GM23338 (cell line): ENCODE measurements at regions not wholly inside any gene's neighbourhood (a gene's known extent, or its start where the extent isn't known, plus 50 kb on each side); places are given as distances from the start of the nearest gene placed in this dataset.

ENCODE experiments used
- ATAC-seq: fragments of 200-7000 bp; cut with Tn5 transposase; 3 replicates; pipeline ENCODE4 v1.9.1; 2020
- DNase-seq: peaks from one replicate; pipeline ENCODE4 v3.0.0-alpha.2; 2015; ENCODE audit warnings: low spot score
- H2AFZ ChIP-seq: fragments of 200-600 bp; sonication (generic); 2 replicates; pipeline ENCODE4 v1.8.0; 2016; ENCODE audit warnings: antibody characterized with exemption, mild to moderate bottlenecking, moderate library complexity
- H3F3A ChIP-seq: fragments of 200-600 bp; sonication (generic); replicated peaks from 2 replicates; pipeline ENCODE4 v1.8.0; 2017; ENCODE audit warnings: antibody characterized with exemption, mixed run types, low read depth
- H3K27ac ChIP-seq: fragments of 200-600 bp; sonication (generic); 2 replicates; pipeline ENCODE4 v1.6.1; 2016; ENCODE audit warnings: low read depth
- H3K27me3 ChIP-seq: fragments of 200-600 bp; sonication (generic); 2 replicates; pipeline ENCODE4 v1.8.0; 2016; ENCODE audit warnings: mild to moderate bottlenecking, mixed run types, moderate library complexity; ENCODE audit not compliant: insufficient read depth
- H3K36me3 ChIP-seq: fragments of 200-600 bp; sonication (generic); 2 replicates; pipeline ENCODE4 v1.8.0; 2016; ENCODE audit warnings: mild to moderate bottlenecking; ENCODE audit not compliant: insufficient read depth
- H3K4me1 ChIP-seq: fragments of 200-600 bp; sonication (generic); 2 replicates; pipeline ENCODE4 v1.8.0; 2016; ENCODE audit warnings: mild to moderate bottlenecking, moderate library complexity; ENCODE audit not compliant: insufficient read depth
- H3K4me2 ChIP-seq: fragments of 200-600 bp; sonication (generic); 2 replicates; pipeline ENCODE4 v1.7.1; 2017; ENCODE audit warnings: mixed run types
- H3K4me3 ChIP-seq: fragments of 200-600 bp; sonication (generic); 2 replicates; pipeline ENCODE4 v1.6.1; 2016; ENCODE audit warnings: mixed run types
- H3K79me2 ChIP-seq: fragments of 200-600 bp; sonication (generic); replicated peaks from 2 replicates; pipeline ENCODE4 v1.8.0; 2017; ENCODE audit warnings: mild to moderate bottlenecking; ENCODE audit not compliant: insufficient read depth
- H3K9me2 ChIP-seq: fragments of 200-600 bp; sonication (generic); 2 replicates; pipeline ENCODE4 v1.8.0; 2017; ENCODE audit not compliant: insufficient read depth
- H4K20me1 ChIP-seq: fragments of 200-600 bp; sonication (generic); replicated peaks from 2 replicates; pipeline ENCODE4 v1.8.0; 2017; ENCODE audit warnings: mild to moderate bottlenecking; ENCODE audit not compliant: insufficient read depth
- H3K27ac Mint-ChIP-seq: 2 replicates; pipeline ENCODE4 v1.8.0; 2020; ENCODE audit warnings: inconsistent platforms, mild to moderate bottlenecking, moderate library complexity, mixed read lengths
- H3K27me3 Mint-ChIP-seq: 3 replicates; pipeline ENCODE4 v1.8.0; 2022; ENCODE audit warnings: low read depth, mild to moderate bottlenecking, moderate library complexity, mixed read lengths, inconsistent platforms; ENCODE audit not compliant: insufficient read depth, poor library complexity
- H3K36me3 Mint-ChIP-seq: 3 replicates; pipeline ENCODE4 v1.8.0; 2021; ENCODE audit warnings: low read depth, mild to moderate bottlenecking, inconsistent platforms, moderate library complexity, mixed read lengths
- H3K4me1 Mint-ChIP-seq: 3 replicates; pipeline ENCODE4 v1.8.0; 2020; ENCODE audit warnings: mild to moderate bottlenecking, inconsistent platforms, mixed read lengths
- H3K4me3 Mint-ChIP-seq: 3 replicates; pipeline ENCODE4 v1.8.0; 2021; ENCODE audit warnings: moderate library complexity, mild to moderate bottlenecking, inconsistent platforms, mixed read lengths
- H3K9me3 Mint-ChIP-seq: 3 replicates; pipeline ENCODE4 v1.8.0; 2020; ENCODE audit warnings: moderate library complexity, mild to moderate bottlenecking, inconsistent platforms, mixed read lengths
- CREB1 ChIP-seq: fragments of 250-450 bp; sonication (Bioruptor Pico); IDR thresholded peaks from 2 replicates; pipeline ENCODE4 v1.5.0; 2020; ENCODE audit warnings: low read depth, mild to moderate bottlenecking, moderate library complexity
- CTCF ChIP-seq, 2 experiments: fragments of 200-600 bp in 1 of 2; sonication (generic) in 1 of 2; conservative IDR thresholded peaks; 2 replicates each; pipeline versions ENCODE4 v1.5.1 to v1.6.1; 2016 to 2017; ENCODE audit warnings: antibody characterized with exemption in 2 of 2, low read depth in 2 of 2, mild to moderate bottlenecking in 2 of 2, moderate library complexity in 1 of 2
- ETS1 ChIP-seq: IDR thresholded peaks from 2 replicates; pipeline ENCODE4 v1.6.1; 2016; ENCODE audit warnings: antibody characterized with exemption
- EZH2 ChIP-seq: fragments of 200-600 bp; sonication (generic); IDR thresholded peaks from one replicate; pipeline ENCODE4 v1.8.0; 2017; ENCODE audit warnings: antibody characterized with exemption, mild to moderate bottlenecking, low read depth; ENCODE audit not compliant: unreplicated experiment
- EZH2phosphoT487 ChIP-seq: fragments of 200-600 bp; sonication (generic); IDR thresholded peaks from one replicate; pipeline ENCODE4 v1.8.1; 2018; ENCODE audit warnings: antibody characterized with exemption; ENCODE audit not compliant: unreplicated experiment
- JUNB ChIP-seq: IDR thresholded peaks from one replicate; pipeline ENCODE4 v1.6.1; 2016; ENCODE audit warnings: antibody characterized with exemption; ENCODE audit not compliant: unreplicated experiment
- NANOG ChIP-seq: IDR thresholded peaks from 2 replicates; pipeline ENCODE4 v1.6.1; 2016; ENCODE audit warnings: antibody characterized with exemption, borderline replicate concordance
- POLR2AphosphoS5 ChIP-seq: IDR thresholded peaks from 2 replicates; pipeline ENCODE4 v1.6.1; 2016; ENCODE audit warnings: antibody characterized with exemption, low read depth
- REST ChIP-seq: IDR thresholded peaks from one replicate; pipeline ENCODE4 v1.6.1; 2018; ENCODE audit warnings: antibody characterized with exemption; ENCODE audit not compliant: unreplicated experiment
- STAT1 ChIP-seq: IDR thresholded peaks from one replicate; pipeline ENCODE4 v1.6.1; 2016; ENCODE audit warnings: antibody characterized with exemption; ENCODE audit not compliant: unreplicated experiment
- ZNF114 ChIP-seq: fragments of 250-450 bp; sonication (Bioruptor Pico); IDR thresholded peaks from 2 replicates; pipeline ENCODE4 v1.5.0; 2020; ENCODE audit warnings: mild to moderate bottlenecking, moderate library complexity
- ZNF331 ChIP-seq: fragments of 250-450 bp; sonication (Bioruptor Pico); IDR thresholded peaks from 2 replicates; pipeline ENCODE4 v1.5.0; 2020; ENCODE audit warnings: low read depth, mild to moderate bottlenecking, moderate library complexity
- TF ChIP-seq, protein P1 (sequence below): fragments of 250-450 bp; sonication (Bioruptor Pico); IDR thresholded peaks from 2 replicates; pipeline ENCODE4 v1.5.0; 2020; ENCODE audit warnings: mild to moderate bottlenecking, moderate library complexity

DNA sequence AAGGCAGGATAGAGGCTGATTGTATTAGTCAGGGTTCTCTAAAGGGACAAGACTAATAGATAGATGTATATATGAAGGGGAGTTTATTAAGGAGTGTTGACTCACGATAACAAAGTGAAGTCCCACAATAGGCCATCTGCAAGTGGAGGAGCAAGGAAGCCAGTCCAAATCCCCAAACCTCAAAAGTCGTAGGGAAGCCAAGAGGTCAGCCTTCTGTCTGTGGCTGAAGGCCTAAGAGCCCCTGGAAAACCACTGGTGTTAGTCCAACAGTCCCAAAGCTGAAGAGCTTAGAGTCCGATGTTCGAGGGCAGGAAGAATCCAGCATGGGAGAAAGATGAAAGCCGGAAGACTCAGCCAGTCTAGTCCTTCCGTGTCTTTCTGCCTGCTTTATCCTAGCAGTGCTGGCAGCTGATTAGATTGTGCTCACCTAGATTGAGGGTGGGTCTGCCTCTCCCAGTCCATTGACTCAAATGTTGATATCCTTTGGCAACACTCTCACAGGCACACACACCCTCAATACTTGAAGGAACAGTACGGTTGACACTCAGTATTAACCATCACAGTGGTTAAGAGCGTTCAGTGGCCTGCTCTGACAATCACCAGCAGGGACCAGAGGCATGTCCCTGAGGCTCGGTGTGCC lies 135.6 kb downstream of the CSNK2A3 start:
- Mint-ChIP-seq H3K36me3 (no peaks in the 10 kb centered on the region; the same call in 2 of the 3 replicates), H3K27me3 (no peaks in the 10 kb centered on the region), H3K4me3 (no peak overlapping the region), H3K4me1 (peaks cover 6% of the 10 kb centered on the region), H3K9me3 (no peaks in the 10 kb centered on the region), H3K27ac (no peak overlapping the region)
- Histone ChIP-seq H3K9me2 (0 out of 2 replicates have a peak, but pooled peaks cover 6% of the 10 kb centered on the region), H3K4me2 (no peak overlapping the region), H3K27ac (no peak overlapping the region), H2AFZ (no peak overlapping the region), H4K20me1 (no peaks in the 10 kb centered on the region), H3K27me3 (no peaks in the 10 kb centered on the region), H3K4me3 (no peak overlapping the region), H3K79me2 (no peaks in the 10 kb centered on the region), H3F3A (no peaks in the 10 kb centered on the region), H3K36me3 (no peaks in the 10 kb centered on the region), H3K4me1 (0 out of 2 replicates have a peak, but pooled peaks cover 3% of the 10 kb centered on the region)
- no peak for DNase-seq
- TF ChIP-seq ETS1 (no peak), JUNB (no peak), POLR2AphosphoS5 (no peak), ZNF114 (CRISPR knock-in tag) (no peak), CTCF (conservative IDR thresholded peaks at IDR 0.05; ENCODE audit: low read depth in 2 of 2) (no peak), NANOG (no peak), EZH2 (no peak), CREB1 (CRISPR knock-in tag) (no peak), STAT1 (no peak), REST (no peak), ZNF331 (CRISPR knock-in tag) (no peak), EZH2phosphoT487 (no peak)
- TF ChIP-seq, protein P1, sequence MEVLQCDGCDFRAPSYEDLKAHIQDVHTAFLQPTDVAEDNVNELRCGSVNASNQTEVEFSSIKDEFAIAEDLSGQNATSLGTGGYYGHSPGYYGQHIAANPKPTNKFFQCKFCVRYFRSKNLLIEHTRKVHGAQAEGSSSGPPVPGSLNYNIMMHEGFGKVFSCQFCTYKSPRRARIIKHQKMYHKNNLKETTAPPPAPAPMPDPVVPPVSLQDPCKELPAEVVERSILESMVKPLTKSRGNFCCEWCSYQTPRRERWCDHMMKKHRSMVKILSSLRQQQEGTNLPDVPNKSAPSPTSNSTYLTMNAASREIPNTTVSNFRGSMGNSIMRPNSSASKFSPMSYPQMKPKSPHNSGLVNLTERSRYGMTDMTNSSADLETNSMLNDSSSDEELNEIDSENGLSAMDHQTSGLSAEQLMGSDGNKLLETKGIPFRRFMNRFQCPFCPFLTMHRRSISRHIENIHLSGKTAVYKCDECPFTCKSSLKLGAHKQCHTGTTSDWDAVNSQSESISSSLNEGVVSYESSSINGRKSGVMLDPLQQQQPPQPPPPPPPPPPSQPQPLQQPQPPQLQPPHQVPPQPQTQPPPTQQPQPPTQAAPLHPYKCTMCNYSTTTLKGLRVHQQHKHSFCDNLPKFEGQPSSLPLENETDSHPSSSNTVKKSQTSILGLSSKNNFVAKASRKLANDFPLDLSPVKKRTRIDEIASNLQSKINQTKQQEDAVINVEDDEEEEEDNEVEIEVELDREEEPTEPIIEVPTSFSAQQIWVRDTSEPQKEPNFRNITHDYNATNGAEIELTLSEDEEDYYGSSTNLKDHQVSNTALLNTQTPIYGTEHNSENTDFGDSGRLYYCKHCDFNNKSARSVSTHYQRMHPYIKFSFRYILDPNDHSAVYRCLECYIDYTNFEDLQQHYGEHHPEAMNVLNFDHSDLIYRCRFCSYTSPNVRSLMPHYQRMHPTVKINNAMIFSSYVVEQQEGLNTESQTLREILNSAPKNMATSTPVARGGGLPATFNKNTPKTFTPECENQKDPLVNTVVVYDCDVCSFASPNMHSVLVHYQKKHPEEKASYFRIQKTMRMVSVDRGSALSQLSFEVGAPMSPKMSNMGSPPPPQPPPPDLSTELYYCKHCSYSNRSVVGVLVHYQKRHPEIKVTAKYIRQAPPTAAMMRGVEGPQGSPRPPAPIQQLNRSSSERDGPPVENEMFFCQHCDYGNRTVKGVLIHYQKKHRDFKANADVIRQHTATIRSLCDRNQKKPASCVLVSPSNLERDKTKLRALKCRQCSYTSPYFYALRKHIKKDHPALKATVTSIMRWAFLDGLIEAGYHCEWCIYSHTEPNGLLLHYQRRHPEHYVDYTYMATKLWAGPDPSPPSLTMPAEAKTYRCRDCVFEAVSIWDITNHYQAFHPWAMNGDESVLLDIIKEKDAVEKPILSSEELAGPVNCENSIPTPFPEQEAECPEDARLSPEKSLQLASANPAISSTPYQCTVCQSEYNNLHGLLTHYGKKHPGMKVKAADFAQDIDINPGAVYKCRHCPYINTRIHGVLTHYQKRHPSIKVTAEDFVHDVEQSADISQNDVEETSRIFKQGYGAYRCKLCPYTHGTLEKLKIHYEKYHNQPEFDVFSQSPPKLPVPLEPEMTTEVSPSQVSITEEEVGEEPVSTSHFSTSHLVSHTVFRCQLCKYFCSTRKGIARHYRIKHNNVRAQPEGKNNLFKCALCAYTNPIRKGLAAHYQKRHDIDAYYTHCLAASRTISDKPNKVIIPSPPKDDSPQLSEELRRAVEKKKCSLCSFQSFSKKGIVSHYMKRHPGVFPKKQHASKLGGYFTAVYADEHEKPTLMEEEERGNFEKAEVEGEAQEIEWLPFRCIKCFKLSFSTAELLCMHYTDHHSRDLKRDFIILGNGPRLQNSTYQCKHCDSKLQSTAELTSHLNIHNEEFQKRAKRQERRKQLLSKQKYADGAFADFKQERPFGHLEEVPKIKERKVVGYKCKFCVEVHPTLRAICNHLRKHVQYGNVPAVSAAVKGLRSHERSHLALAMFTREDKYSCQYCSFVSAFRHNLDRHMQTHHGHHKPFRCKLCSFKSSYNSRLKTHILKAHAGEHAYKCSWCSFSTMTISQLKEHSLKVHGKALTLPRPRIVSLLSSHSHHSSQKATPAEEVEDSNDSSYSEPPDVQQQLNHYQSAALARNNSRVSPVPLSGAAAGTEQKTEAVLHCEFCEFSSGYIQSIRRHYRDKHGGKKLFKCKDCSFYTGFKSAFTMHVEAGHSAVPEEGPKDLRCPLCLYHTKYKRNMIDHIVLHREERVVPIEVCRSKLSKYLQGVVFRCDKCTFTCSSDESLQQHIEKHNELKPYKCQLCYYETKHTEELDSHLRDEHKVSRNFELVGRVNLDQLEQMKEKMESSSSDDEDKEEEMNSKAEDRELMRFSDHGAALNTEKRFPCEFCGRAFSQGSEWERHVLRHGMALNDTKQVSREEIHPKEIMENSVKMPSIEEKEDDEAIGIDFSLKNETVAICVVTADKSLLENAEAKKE (CRISPR knock-in tag): no peak
- no peak for ATAC-seq
